Stimulated activated CD4-positive, alpha-beta T cell treated with anti-CD3 and anti-CD28 coated beads, Interleukin-2, amount 100 ng/mL, for 48 hours (primary cell): ENCODE measurements at regions not wholly inside any gene's neighbourhood (a gene's known extent, or its start where the extent isn't known, plus 50 kb on each side); places are given as distances from the start of the nearest gene placed in this dataset.
"Not testable (repeated sequence)": the region's sequence is repeated elsewhere in the genome, so short reads cannot be mapped to it uniquely, and the experiment has no call there.

ENCODE experiments used
- DNase-seq, 2 donors: peaks; one replicate each; pipeline ENCODE4 v3.0.0-alpha.2; 2020

GRCh38 chr15:69903470-69904469, 193.9 kb downstream of the TLE3 start:
- DNase-seq, result no peak

GRCh38 chr15:69906256-69907185, 191.2 kb downstream of the TLE3 start:
- DNase-seq, result no peak

DNA sequence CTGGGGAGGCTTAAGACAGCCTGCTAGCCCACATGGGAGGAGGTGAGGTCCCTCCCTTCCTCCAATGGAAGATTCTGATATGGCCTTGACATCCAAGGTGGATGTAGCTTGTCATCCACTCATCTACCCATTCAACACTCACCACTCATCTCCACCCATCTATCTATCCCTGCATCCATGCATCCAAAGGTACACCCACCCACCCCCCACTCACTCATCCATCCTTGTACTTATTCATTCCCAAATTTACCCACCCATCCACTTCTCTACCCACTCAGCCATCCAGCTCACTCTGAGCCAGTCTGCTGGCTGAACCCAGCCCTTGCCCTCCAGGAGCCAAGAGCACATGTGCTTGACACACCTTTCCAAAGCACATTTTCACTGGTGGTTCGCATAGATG, 189.7 kb downstream of the TLE3 start:
- no peak for DNase-seq

DNA sequence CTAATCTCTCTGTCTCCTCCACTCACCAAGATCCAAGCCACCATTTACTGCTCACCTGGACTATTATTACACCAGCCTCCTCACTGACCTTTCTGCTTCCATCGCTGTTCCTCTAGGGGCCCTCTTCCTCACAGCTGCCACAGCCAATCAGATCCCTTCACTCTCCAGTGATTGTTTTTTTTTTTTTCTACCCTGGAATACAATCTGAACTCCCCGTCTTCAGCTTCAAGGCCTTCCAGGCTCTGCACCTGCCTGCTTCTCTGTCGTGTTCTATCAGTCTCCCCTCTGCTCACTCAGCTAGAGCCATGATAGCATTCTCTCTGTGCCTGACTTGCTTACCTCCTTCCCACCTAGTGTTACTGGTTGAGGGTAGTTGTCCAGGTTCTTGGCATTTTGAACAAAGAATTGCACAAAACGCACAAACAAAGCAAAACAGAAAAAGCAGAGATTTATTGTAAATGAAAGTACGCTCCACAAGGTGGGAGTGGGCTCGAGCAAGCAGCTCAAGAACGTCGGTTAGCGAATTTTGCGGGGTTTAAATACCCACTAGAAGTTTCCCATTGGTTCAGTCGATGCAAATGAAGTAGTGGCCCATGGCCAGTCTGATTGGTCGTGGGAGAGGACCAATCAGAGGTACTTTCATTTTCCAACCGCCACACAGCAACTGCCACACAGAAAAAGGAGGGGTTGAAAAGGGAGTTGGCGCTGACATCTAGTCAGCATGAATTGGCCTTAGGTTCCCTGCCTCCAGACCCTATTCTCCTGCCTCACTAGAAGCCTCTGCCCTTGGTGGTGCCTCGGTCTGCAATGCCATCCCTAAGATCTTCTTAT, 188.9 kb downstream of the TLE3 start:
- no peak for DNase-seq

DNA sequence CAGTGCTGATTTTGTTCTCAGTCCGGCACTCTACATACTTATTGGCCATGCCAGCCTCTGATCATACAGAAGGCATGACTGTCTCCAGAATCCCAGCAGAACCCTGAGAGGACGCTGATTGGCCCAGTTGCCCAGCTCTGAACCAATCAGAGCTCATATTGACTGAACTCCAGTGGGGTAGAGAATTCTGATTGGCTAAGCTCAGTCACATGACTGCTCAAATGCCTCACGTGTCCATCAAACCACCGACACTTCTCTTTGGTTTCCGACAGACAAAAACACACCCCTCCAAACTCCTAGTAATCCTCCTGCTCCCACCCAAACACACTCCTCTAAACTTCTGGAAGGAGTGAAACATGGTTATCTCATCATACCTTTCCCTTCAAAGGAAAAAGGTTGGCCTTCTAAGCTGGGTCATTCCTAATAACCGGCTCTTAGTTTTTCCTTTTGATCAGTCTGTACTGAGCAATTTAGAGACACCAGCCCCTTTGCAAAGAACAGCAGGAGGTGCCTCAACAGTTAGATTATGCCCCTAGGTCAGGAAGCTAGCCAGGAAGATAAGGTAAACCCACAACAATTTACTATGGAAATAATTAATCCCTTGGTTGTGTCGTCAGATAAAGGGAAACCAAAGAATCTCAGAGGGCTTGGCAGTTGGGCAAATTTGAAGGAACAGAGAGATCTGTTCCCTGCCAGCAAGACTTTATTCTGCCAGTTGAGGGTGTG, 187.8 kb downstream of the TLE3 start:
- DNase-seq, result no peak

DNA sequence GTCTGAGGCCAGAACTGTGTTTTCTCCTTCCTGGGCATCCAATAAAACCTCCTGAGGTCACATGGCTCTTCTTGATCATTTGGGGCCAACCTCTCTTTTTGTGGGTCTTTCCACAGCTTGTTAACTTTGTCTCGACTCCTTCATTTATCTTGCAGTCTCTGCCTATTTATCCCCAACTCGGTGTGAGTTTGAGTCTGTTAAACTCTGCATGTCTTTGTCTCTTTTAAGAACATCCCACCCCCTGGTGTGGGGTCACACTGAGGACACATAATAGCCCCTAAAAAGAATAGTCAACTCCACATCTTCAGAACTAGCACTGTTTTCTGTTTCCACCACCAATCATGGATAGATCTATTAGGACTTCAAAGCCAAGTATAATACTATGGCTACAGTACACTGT, 187.2 kb downstream of the TLE3 start:
- no peak for DNase-seq

DNA sequence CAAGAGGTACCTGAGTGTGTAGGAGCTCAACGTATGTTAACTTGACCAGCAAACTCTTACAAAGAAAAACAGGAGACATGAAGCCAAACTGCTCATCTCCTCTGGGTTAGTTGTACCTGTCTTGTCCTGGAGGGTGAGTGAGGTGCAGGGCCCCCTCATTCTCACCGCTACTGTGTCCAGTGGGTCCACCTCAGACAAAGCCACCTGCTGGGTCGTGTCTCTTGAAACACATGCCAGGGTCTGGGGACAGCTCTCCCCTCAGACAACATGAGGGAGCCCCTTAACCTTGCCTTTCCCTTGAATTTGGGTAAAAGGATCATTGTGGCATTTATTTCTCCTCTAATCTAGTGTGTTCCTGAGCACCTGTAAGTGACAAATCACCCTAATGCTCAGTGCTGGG, 185.6 kb downstream of the TLE3 start:
- no peak for DNase-seq

DNA sequence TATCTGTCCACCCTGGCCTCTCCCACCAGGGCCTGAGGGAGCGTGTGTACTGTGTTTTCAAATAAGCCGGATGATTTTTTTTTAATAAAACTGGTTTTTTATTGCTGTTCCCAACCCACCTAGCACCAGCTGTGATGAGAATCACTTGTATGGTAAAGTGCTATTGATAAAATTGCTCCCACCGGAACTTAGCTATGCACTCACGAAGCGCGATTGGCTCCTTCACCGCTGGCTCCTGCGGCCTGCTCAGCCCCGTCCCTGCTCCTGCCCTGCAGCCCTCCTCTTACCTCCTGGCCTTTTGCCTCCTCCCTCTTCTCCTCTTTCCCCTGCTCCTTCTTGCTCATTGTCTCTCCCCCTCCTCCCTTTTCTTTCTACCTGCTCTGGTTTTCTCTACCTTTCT, 183.7 kb downstream of the TLE3 start:
- no peak for DNase-seq

DNA sequence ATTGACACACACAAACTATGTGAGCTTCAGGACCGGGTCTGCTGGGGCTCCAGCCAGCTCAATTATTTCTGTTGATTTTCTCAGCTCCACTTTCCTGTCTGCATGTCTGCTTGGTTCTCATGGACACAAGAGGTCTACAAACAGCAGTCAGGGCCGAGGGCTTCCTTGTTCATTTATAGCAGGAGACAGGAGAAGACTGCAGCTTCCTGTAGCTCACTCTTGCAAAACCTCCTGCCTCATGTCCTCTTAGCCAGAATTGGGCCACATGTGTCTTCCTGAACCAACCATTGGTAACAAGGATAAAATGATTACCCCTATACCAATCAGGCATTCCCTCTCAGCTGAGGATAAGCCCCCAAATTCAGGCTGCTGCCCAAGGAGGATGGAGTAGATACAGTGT, 182.8 kb downstream of the TLE3 start:
- no peak for DNase-seq

DNA sequence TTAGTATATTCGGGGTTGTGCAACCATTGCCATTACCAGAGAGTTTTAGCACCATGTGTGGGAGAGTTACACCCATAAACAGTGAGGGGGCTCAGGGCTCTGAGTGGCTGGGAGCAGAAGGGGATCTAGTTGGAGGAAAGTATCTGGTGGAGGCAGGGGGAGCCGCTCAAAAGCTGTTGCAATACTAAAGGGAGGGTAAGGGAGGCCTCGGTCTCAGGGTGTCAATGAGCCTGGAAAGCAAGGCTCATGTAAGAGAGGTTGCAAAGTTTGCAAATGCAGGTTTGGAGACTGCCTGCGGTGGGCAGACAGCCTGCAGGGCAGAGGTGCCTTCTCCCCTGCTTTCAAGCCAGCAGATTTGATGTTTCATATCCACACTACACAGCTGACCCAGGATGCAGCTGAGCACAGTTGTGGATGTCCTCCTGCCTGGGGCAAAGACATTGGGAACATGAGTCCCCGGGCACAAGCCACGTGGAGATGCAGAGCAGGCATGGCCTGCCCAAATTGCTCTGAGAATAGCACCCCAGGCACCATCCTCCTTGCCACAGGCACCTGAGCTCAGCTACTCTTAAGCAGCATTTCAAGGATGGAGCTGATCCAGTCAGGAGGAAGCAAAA, 181.4 kb downstream of the TLE3 start:
- no peak for DNase-seq

DNA sequence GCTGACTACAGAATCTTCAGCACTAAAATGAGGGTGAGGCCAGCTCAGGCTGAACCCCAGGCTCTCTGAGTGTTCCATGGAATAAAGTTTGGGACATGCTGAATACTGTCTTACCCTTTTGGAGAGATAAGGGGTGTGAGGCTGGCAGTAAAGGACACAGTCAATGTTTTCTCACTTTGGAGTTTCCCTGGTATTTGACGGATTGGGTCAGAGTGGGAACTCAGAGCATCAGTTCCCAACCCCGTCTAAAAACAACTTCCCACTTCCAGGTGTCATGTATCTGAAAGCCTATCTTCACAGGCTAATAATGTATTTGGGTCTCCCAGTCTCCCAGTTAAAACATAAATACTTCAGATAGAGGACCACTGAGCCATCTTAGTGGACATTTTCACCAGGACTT, 180.7 kb downstream of the TLE3 start:
- DNase-seq, result no peak

- DNase-seq, result no peak
Measured at GRCh38 chr15:69919816-69920215, 177.9 kb downstream of the TLE3 start.

DNA sequence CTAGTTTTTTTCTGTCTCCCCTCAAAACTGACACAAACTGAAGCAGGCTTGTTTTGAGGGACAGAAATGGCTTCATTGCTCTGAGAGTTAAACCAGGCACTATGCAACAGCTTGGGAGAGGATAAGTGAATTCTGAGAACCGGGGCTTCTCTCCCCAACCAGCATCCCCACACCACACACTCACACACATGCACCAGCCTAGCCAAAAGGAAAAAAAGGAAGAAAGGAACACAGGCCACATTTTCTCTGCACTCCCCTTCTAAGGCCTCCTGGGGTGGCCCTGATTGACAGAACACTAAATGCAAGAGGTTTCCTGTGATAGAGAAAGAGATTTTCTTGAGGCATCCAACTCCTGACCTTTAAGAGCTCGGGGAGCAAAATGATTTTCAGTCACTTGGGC, 177.5 kb downstream of the TLE3 start:
- no peak for DNase-seq

DNA sequence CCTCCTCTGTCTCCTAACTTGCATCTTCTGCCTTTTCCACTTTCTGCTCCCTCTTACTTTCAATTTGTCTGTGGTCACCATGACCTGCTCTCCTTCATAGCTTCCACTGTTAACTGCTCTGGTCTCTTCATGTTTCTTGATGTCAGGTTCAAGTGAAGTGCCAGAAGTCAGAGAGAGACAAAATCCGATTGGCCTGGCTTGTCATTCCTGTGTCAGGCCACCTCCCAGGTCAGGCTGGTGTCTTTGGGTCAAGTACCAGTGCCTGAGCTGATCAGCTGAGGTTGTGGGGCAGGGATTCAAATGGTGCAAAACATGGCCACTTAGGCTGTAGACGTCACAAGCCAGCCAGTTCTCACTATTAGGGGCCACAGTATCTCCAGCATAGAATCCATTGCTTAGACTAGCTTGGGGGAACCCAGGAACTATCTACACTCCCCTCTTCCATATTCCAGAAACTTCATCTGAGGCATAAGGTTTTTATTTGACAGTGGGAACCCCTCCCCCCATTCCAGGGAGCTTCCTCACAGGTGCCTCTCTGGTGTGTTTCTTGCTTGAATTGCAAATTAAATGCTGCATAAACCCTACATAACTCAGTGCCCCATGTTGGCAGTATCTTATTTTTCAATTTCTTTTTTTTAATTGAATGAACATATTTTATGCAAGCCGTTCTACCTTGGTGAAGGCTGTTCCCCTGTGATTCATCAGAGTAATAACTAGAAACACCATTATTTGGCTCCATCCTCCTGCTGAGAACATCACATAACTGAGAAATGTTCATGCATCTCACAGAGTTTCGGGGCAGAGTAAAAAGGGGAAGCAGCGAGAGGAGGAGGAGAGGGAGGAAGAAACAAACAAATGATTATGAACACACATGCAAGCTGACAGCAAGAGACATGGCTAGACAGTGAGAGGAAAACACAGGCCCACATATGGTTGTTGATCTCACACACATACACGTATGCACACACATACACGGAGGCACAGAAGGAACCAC, 175.8 kb downstream of the TLE3 start:
- no peak for DNase-seq

- no peak for DNase-seq
Measured at GRCh38 chr15:69924531-69924930, 173.2 kb downstream of the TLE3 start.

- DNase-seq, result no peak
Measured at GRCh38 chr15:69926006-69926405, 171.7 kb downstream of the TLE3 start.

DNA sequence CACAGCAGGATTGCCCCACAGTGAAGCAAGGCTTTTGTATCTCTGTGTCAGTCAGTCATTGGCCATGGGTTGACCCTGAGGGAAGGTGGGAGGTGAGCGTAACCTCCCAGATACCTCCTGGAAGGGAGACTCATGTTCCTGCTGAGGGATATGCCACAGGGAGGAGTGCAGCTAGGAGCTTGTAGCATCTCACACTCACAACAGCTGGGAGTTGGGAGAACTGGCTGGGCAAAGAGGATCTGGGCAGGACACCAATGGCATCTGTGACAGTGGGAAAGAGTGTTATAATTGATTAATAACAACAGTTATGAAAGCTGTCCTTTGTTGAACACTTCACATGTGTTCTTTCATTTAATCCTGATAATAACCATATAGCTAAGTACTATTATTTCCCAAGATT, 171.0 kb downstream of the TLE3 start:
- no peak for DNase-seq

GRCh38 chr15:69928890-69929289, 168.8 kb downstream of the TLE3 start:
- not testable (repeated sequence) for DNase-seq

DNA sequence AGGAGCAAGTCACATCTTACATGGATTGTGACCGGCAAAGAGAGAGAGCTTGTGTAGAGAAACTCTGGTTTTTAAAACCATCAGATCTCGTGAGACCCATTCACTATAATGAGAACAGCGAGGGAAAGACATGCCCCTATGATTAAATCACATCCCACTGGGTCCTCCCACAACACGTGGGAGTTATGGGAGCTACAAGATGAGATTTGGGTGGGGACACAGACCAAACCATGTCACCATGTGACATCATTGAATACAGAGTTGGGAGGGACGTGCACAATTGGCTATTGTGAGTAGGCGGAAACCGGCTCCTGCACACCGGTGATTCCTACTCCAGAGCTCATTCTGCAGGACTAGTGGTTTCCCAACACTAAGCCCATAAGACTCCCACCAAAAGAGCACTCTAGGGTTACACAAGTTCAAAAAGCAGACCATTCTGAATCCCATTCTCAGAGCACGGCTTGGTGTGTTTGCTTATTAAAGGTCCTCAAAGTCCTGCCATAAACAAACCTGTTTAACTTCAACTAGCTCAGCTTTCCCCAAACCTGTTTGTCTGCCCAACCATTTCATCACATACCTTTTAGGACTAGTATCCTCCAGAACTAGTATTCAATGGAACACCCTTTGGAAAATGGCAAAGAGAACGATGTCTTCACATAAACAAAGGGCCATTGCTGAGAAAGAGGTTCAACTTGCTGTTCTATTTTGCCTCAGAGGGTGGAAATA, 167.6 kb downstream of the TLE3 start:
- no peak for DNase-seq

DNA sequence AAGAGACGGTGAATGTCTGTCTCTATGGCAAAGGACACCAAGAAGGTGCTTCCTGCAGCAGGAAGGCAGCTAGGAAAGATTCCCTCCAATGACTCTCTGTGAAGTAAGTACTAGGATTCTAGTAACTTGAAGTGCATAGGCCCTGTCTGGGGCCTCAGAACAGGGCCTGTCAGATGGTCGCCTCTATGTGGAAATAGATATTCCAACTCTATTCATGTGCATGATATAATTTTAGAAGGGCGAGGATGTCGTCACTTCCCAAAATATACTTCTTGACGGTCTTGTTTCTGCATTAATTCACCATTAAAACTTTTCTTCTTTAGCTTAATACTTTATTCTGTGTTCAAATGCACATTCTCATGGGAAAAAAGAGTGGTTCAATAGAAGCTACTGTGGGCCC, 167.0 kb downstream of the TLE3 start:
- DNase-seq, result no peak
